H1 (cell line): ENCODE measurements at regions not wholly inside any gene's neighbourhood (a gene's known extent, or its start where the extent isn't known, plus 50 kb on each side); places are given as distances from the start of the nearest gene placed in this dataset.

ENCODE experiments used
- HDAC2 ChIP-seq, 2 experiments: fragments of 300-600 bp in 1 of 2; sonication (generic) in 1 of 2; IDR thresholded peaks; 2 replicates each; pipeline ENCODE4 v1.6.1; 2011 to 2012; ENCODE audit warnings: low read depth in 2 of 2, low read length in 2 of 2, mild to moderate bottlenecking in 2 of 2, moderate library complexity in 2 of 2, borderline replicate concordance in 1 of 2, inconsistent platforms in 1 of 2
- JUND ChIP-seq: IDR thresholded peaks from 2 replicates; pipeline ENCODE4 v1.6.1; 2011; ENCODE audit warnings: mild to moderate bottlenecking, improper control_type of control experiment, low read length
- KDM4A ChIP-seq: IDR thresholded peaks from one replicate; pipeline ENCODE4 v1.7.1; 2012; ENCODE audit warnings: low read depth, mild to moderate bottlenecking, moderate library complexity, low read length, inconsistent platforms; ENCODE audit not compliant: severe bottlenecking
- POLR2AphosphoS5 ChIP-seq: IDR thresholded peaks from 2 replicates; pipeline ENCODE4 v1.6.1; 2011; ENCODE audit warnings: low read depth, low read length
- RNF2 ChIP-seq: fragments of 200-900, 300-1000 bp; sonication (generic); IDR thresholded peaks from 2 replicates; pipeline ENCODE4 v1.7.1; 2016; ENCODE audit warnings: borderline replicate concordance, low read depth, mild to moderate bottlenecking, antibody characterized with exemption, low read length; ENCODE audit not compliant: poor library complexity, severe bottlenecking; ENCODE audit errors: missing control alignments
- TAF1 ChIP-seq: IDR thresholded peaks from 2 replicates; pipeline ENCODE4 v1.6.1; 2011; ENCODE audit warnings: mild to moderate bottlenecking, low read depth, low read length

- TF ChIP-seq TAF1 (no peak), POLR2AphosphoS5 (no peak), RNF2 (no peak), KDM4A (no peak), HDAC2 (IDR thresholded peaks at IDR 0.05; ENCODE audit: borderline replicate concordance in 1 of 2, low read depth in 2 of 2, low read length in 2 of 2) (no peak), JUND (no peak)
These were observed 1028.4 kb downstream of the SI start for GRCh38 chr3:164049847-164050246.
